ENCODE measurements at regions not wholly inside any gene's neighbourhood (a gene's known extent, or its start where the extent isn't known, plus 50 kb on each side); places are given as distances from the start of the nearest gene placed in this dataset.

DNA sequence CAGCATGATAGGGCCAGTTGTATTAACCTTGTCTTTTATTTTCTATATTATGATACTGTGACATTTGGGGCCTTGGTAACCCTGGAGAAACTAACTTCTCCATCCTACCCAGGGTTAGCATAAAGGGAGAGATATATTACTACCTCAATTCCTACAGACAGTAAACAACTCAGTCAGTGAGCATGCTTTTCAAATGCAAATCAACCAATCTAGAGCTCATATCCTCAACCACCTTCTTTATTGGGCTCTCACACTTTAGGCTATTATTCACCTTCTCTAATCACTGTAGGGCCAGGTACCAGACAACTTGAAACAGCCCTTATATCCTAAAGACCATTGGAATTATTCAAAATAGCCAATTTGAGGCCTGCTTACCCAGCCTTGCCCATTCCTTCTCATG, 477.6 kb downstream of the PTPRC start:
- no peak for DNase-seq

DNA sequence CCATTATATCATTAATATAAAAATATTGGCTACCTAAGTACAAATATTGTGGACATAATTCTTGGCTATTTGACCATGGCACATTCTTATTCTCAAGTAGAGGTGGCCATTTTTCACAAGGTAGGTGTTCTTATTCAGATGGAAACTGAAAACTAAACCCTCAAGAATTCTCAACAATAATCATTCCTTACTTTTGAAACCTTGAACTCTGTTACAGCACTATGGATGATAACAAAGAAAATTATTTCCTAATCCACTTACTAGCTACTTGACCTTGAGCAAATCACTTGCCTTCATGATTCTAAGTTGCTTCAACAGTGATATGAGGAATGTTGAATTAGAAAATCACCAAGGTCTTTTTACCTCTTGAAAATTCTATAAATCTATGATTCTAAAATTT, 482.2 kb downstream of the PTPRC start:
- no peak for DNase-seq

DNA sequence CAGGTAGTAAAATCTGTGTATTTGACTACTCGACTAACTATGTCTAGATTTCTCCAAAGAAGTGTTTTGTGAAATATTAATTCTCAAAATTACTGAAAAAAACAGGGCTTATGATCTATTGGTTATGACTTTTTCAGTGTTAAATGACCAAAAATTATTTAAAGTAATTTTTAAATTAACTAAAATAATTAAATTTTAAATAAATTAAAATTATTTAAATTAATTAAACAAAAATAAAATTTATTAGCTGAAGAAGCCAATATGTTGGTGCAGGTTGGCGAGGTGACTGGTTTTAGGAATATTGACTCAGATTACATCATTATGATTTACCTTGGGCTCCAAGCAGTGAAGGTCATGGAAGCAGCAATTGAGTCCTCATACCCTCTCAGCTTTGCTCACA, 483.2 kb downstream of the PTPRC start:
- no peak for DNase-seq

- DNase-seq: no peak
Measured at GRCh38 chr1:199122532-199123311, 483.9 kb downstream of the PTPRC start.

DNA sequence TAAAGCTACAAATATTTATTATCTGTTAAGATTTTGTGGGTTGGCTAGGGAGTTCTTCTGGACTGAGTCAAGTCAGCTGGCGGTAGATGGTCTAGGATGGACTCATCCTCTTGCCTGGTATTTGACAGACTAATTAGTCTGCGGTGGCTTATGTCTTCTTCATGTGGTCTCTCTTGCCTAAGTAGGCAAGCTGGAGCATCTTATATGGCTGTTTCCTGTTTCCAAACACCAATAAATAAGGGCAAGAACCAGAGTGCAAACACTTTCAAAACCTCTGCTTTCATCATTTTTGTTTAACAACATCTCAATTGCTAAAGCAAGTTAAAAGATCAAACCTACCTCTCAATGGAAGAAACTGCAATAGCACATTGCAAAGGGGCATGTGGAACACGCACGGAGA, 484.8 kb downstream of the PTPRC start:
- DNase-seq: peak; percentile 92

GRCh38 chr1:199124351-199124750, 485.5 kb downstream of the PTPRC start:
- DNase-seq: no peak

- no peak for DNase-seq
Measured at GRCh38 chr1:199129247-199129646, 490.4 kb downstream of the PTPRC start.

- DNase-seq: peak; percentile 14
Measured at GRCh38 chr1:199132006-199132405, 493.2 kb downstream of the PTPRC start.

DNA sequence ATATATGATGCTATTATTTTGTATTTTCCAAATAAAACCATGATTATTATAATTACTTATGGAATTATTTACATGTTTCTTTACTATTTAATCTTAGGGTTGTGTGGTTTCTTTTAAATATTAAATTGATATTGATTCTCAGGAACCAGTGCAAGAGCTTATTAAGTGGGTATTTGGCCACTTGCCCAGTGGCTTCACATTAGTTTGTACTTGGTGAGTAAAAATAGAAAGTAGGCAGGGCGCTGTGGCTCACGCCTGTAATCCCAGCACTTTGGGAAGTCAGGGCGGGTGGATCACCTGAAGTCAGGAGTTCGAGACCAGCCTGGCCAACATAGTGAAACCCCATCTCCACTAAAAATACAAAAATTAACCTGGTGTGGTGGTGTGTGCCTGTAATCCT, 497.1 kb downstream of the PTPRC start:
- DNase-seq: no peak

DNA sequence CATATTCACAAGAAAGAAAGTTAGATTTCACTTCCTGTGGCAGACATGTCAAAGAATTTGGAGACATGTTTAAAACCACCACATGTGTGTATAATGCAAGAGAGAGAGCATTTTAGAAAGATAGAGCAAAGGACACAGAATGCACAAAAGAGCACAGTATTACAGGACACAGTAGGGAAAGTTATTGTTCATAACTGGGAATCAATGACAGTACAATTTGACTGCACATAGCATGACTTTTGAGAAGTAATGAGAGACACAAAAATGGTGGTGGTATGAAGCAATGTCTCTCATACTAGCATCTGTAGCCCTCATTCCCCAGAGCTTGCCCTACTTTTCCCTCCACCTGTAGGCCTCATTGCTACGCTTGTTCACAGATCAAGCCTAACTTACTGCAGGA, 499.2 kb downstream of the PTPRC start:
- DNase-seq: no peak

DNA sequence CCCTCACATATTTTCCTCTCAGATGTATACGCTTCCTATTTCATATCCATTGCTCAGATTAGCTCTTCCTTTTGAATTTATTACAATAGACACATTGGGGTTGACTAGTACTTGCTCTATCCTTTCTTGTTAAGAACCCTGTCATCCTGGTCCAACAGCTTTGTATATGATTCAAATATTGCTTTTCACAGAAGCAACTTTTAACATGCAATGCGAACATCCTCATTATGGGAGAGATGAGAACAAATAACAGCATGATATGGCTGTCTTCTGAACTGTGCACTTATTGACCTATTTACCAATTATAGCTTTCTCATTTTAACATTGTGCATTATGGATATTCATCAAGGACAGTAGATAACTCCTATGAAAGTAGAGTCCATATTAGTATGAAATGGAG, 510.8 kb downstream of the PTPRC start:
- no peak for DNase-seq

DNA sequence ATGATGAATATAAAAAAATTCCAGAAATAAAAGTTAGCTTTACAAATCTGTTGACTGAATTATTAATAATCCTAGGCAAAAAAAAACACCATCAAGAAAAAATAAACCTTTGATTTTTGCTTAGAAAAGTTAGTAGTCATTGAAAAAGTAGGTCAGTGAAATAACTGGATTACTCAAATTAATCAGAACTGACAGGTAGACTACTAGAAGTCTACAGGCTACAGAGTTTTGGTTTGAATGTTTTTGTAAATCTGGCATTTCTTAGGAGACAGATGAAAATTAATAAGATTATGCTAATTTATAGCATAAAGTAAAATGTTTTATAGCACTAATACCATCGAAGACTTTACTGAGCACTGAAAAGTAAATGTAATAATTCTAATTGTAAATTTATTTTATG, 511.9 kb downstream of the PTPRC start:
- DNase-seq: no peak

GRCh38 chr1:199151634-199152425, 513.0 kb downstream of the PTPRC start:
- no peak for DNase-seq

- DNase-seq: no peak
Measured at GRCh38 chr1:199152676-199153075, 513.8 kb downstream of the PTPRC start.

GRCh38 chr1:199155166-199156019, 516.6 kb downstream of the PTPRC start:
- DNase-seq: no peak

GRCh38 chr1:199157494-199157893, 518.7 kb downstream of the PTPRC start:
- no peak for DNase-seq

DNA sequence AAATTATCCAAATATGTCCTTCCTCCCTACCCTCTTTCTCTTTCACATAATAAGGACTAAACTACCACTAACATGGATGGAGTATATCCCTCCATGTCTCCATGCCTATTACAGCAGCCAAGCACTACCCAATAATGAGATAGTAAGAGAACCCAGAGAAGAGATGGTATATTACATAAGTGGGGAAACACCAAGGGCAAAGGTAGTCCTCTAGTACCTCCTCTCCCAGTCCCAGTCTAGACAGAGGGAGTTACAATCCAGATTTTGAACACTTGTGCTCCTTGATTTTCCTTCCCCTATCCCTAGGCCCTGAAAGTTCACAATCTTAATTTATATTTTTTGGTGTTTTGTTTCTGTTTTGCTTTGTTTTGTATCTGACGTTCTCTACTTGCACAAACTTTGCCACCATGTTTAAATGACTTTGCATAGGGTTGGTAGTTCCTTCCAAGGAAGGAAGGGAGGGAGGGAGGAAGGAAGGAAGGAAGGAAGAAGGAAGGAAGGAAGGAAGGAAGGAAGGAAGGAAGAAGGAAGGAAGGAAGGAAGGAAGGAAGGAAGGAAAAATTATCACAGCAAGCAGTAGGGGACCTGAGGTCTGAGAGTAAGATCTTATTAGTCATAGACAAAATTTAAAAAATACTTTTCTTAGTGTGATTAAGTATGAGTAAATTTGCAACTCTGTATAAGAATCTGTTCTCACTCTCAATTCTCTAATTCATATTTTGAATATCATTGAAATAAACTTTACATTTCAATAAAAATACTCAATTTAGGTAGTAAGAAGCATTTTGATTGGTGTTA, 521.9 kb downstream of the PTPRC start:
- DNase-seq: no peak

GRCh38 chr1:199161319-199161680, 522.5 kb downstream of the PTPRC start:
- no peak for DNase-seq

- no peak for DNase-seq
Measured at GRCh38 chr1:199161766-199162303, 523.0 kb downstream of the PTPRC start.

DNA sequence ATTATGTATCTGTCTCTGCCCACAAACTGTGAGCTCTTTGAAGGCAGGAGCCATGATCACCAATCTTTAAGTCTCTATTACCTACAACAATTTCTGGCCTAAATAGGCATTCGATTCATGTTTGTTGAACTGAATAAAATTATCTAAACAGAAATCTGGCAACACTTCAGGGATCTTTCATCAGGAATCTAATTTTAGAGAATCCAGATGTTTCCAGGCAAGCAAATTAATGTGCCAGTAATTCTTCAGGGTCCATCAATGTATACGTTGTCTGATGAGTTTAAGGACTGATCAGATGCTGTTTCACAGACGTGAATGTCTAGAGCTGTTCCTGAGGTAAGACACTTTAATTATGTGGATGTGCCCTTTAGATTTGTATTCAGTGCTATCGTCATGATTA, 524.4 kb downstream of the PTPRC start:
- DNase-seq: no peak

GRCh38 chr1:199163670-199164069, 524.8 kb downstream of the PTPRC start:
- DNase-seq: no peak

DNA sequence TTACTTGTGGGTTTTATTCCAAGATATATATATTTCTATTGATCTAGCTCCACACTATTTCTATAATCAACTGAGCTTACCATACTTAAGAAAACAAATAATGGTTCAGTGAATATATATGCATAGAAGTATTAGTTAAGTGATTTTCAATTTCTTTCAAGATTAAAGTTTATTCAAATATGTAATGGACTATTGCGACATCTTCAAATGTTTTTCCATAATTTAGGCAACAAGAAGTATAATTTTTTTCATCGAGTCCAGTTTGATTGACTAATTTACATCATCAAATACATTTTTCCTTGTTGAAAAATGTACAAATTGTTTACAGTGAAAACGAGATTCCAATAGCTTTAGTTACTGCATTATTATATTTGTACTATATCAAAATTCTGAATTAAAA, 528.6 kb downstream of the PTPRC start:
- DNase-seq: no peak
